ENCODE measurements at regions not wholly inside any gene's neighbourhood (a gene's known extent, or its start where the extent isn't known, plus 50 kb on each side); places are given as distances from the start of the nearest gene placed in this dataset.

GRCh38 chr1:60924964-60925798, 157.2 kb upstream of the NFIA start:
- ATAC-seq: no peak
- H3K27ac ChIP-seq: no peak overlapping the region

GRCh38 chr1:60924165-60924564, 158.2 kb upstream of the NFIA start:
- Histone ChIP-seq H3K27ac (peak overlapping the region in 1 of 4 donors; percentile 25), H3K4me3 (no peak overlapping the region), H3K27me3 (no peaks in the 10 kb centered on the region), H3K4me1 (peaks cover 8 to 14% (median 10%) of the 10 kb centered on the region in 3 donors), H3K9me3 (no peaks in the 10 kb centered on the region), H3K36me3 (no peaks in the 10 kb centered on the region)
- FAIRE-seq: no peak
- TF ChIP-seq CTCF (IDR thresholded peaks at IDR 0.05): no peak
- intact Hi-C loops (cut with DNase I): no loop called here
- DNase-seq: no peak
- ATAC-seq: peak; percentile 27 to 63 (median 53)
- 97 to 99% methylated on average over 3 of the region's 3 CpGs for WGBS, 2 donors

More at GRCh38 chr1:60924964-60925798, 157.2 kb upstream of the NFIA start:
- no peak for TF ChIP-seq CTCF (IDR thresholded peaks at IDR 0.05)
- WGBS, 2 donors: 54 to 57% methylated on average over 14 of the region's 14 CpGs
- no peak for DNase-seq
- FAIRE-seq: no peak
- Histone ChIP-seq H3K4me3 (no peak overlapping the region), H3K4me1 (peaks cover 8 to 14% (median 10%) of the 10 kb centered on the region in 3 donors), H3K9me3 (no peaks in the 10 kb centered on the region), H3K36me3 (no peaks in the 10 kb centered on the region), H3K27me3 (no peaks in the 10 kb centered on the region)
- intact Hi-C loops (cut with DNase I): no loop called here

- H3K36me3 ChIP-seq: no peaks in the 10 kb centered on the region
- no peak overlapping the region for H3K4me3 ChIP-seq
- ATAC-seq (peak; percentile 87 to 92 (median 91)), DNase-seq (peak in 2 of 6 donors; percentile 12 to 13), FAIRE-seq (no peak)
- H3K4me1 ChIP-seq: peaks cover 8 to 14% (median 10%) of the 10 kb centered on the region in 3 donors
- no peaks in the 10 kb centered on the region for H3K27me3 ChIP-seq
- intact Hi-C loops (cut with DNase I): no loop called here
- no peak for TF ChIP-seq CTCF (IDR thresholded peaks at IDR 0.05)
- no peaks in the 10 kb centered on the region for H3K9me3 ChIP-seq
- 11 to 13% methylated on average over 5 of the region's 5 CpGs for WGBS, 2 donors
- H3K27ac ChIP-seq: no peak overlapping the region
Measured at GRCh38 chr1:60923389-60924087, 158.8 kb upstream of the NFIA start.

- peaks cover 8 to 14% (median 10%) of the 10 kb centered on the region in 3 donors for H3K4me1 ChIP-seq
- no peak overlapping the region for H3K27ac ChIP-seq
- H3K9me3 ChIP-seq: no peaks in the 10 kb centered on the region
- FAIRE-seq (no peak), ATAC-seq (peak in 3 of 4 donors; percentile 13 to 31 (median 22)), DNase-seq (peak in 1 of 6 donors; percentile 19)
- TF ChIP-seq CTCF (IDR thresholded peaks at IDR 0.05): no peak
- H3K4me3 ChIP-seq: no peak overlapping the region
- no peaks in the 10 kb centered on the region for H3K36me3 ChIP-seq
- no peaks in the 10 kb centered on the region for H3K27me3 ChIP-seq
- intact Hi-C loops (cut with DNase I): no loop called here
- 86 to 91% methylated on average over 4 of the region's 4 CpGs for WGBS, 2 donors
Measured at GRCh38 chr1:60922304-60922703, 160.1 kb upstream of the NFIA start.
